SK-N-MC (cell line): ENCODE measurements at regions not wholly inside any gene's neighbourhood (a gene's known extent, or its start where the extent isn't known, plus 50 kb on each side); places are given as distances from the start of the nearest gene placed in this dataset.

Experiments used
- DNase-seq: peaks from one replicate; pipeline ENCODE4 v3.0.0-alpha.2; 2011; ENCODE audit warnings: low read depth, low spot score
- H3K27ac ChIP-seq: fragments of 200-600 bp; sonication (generic); 2 replicates; pipeline ENCODE4 v1.5.1; 2016; ENCODE audit warnings: mixed run types
- H3K36me3 ChIP-seq: fragments of 200-600 bp; sonication (generic); 2 replicates; pipeline ENCODE4 v1.6.1; 2017; ENCODE audit warnings: antibody characterized with exemption, low read length, mixed read lengths; ENCODE audit not compliant: insufficient read depth
- H3K4me3 ChIP-seq: fragments of 200-600 bp; sonication (generic); 2 replicates; pipeline ENCODE4 v1.5.1; 2016
- H3K9ac ChIP-seq: fragments of 200-600 bp; sonication (generic); 2 replicates; pipeline ENCODE4 v1.8.0; 2017; ENCODE audit warnings: mixed run types, mixed read lengths; ENCODE audit not compliant: insufficient read length
- H3K9me3 ChIP-seq: fragments of 200-600 bp; sonication (generic); 2 replicates; pipeline ENCODE4 v1.6.1; 2017; ENCODE audit warnings: low read depth, mild to moderate bottlenecking, antibody characterized with exemption, low read length, moderate library complexity, mixed read lengths
- EZH2 ChIP-seq: fragments of 200-600 bp; sonication (generic); IDR thresholded peaks from one replicate; pipeline ENCODE4 v1.6.1; 2017; ENCODE audit warnings: antibody characterized with exemption
- FOXP2 ChIP-seq: optimal IDR thresholded peaks from 2 replicates; pipeline ENCODE3; 2011; ENCODE audit warnings: mild to moderate bottlenecking, moderate library complexity; ENCODE audit not compliant: insufficient read depth; ENCODE audit errors: extremely low read length, control extremely low read depth
- POLR2AphosphoS5 ChIP-seq: IDR thresholded peaks from 2 replicates; pipeline ENCODE4 v1.6.1; 2012; ENCODE audit warnings: mild to moderate bottlenecking, low read depth, low read length, borderline replicate concordance

DNA sequence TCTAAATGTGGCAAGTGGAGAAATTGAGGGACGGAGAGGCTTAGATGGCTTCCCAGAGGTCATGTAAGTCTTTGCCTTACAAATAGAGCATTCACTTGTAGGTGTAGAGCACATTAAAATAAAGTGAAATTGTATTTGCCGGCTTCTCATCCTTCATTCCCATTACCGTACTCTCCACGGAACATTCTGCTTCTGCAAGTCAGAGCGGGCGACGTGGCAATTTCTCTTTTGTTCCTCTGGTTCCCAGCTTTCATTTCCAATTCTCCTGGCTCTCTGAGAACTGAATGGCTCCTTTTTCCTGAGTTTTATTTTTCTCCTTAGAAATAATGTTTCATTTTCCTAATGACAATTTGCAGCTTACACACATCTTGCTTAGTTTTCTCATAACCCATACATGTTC lies 51.3 kb upstream of the PFKP start:
- no peak overlapping the region for H3K27ac ChIP-seq
- no peak for TF ChIP-seq POLR2AphosphoS5
- no peak for TF ChIP-seq FOXP2
- TF ChIP-seq EZH2: no peak
- DNase-seq: no peak
- no peak overlapping the region for H3K4me3 ChIP-seq
- no peaks in the 10 kb centered on the region for H3K36me3 ChIP-seq
- H3K9ac ChIP-seq: no peak overlapping the region
- no peaks in the 10 kb centered on the region for H3K9me3 ChIP-seq

DNA sequence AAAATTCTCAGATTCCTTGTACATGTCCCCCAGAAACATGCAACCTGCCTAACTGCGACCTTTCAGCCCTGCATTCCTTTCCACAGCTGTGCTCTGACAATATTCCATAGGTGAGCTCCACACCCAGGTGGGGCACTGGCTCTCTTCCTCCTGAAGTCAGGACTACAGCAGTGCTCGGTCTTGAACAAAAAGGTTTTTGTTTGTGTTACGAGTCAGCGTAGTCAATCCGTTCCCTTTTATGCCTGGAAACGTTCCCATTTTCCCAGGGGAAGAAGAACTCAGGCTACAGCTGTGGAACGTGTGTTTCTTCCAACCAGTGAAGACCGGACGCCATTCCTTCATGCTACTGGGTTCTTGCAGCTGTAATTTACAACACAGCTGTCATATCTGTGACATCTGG lies 52.4 kb upstream of the PFKP start:
- Histone ChIP-seq H3K4me3 (no peak overlapping the region), H3K9me3 (no peaks in the 10 kb centered on the region), H3K9ac (no peak overlapping the region), H3K27ac (no peak overlapping the region), H3K36me3 (no peaks in the 10 kb centered on the region)
- DNase-seq: no peak
- TF ChIP-seq POLR2AphosphoS5 (no peak), FOXP2 (no peak), EZH2 (no peak)

DNA sequence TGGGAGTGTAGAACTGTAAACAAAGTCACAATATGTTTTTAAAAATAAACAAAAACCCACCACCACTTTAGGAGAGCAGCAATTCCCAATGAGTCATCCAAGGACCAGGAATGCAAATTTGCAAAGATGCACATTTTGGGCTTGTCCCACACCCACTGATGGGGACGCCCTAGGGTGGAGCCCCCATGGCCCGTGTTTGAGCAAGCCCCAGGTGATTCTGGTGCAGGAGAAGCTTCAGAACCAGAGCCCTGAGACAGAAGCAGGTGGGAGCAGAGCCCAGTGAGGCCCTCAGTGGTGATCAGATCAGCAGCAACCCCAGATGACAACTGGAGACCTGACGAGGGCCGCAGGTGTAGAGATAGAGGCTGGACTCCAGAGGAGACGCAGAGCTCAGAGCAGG lies 55.1 kb upstream of the PFKP start:
- Histone ChIP-seq H3K9me3 (no peaks in the 10 kb centered on the region), H3K9ac (no peak overlapping the region), H3K27ac (no peak overlapping the region), H3K36me3 (no peaks in the 10 kb centered on the region), H3K4me3 (no peak overlapping the region)
- TF ChIP-seq POLR2AphosphoS5 (no peak), FOXP2 (no peak), EZH2 (no peak)
- DNase-seq: no peak

- H3K4me3 ChIP-seq: no peak overlapping the region
- no peak overlapping the region for H3K9ac ChIP-seq
- no peak for TF ChIP-seq EZH2
- TF ChIP-seq FOXP2: no peak
- no peak for TF ChIP-seq POLR2AphosphoS5
- DNase-seq: no peak
- H3K9me3 ChIP-seq: no peaks in the 10 kb centered on the region
- no peak overlapping the region for H3K27ac ChIP-seq
- no peaks in the 10 kb centered on the region for H3K36me3 ChIP-seq
Measured at GRCh38 chr10:3010816-3011460, 56.4 kb upstream of the PFKP start.

- Histone ChIP-seq H3K9ac (no peak overlapping the region), H3K4me3 (no peak overlapping the region), H3K36me3 (no peaks in the 10 kb centered on the region), H3K27ac (no peak overlapping the region), H3K9me3 (no peaks in the 10 kb centered on the region)
- TF ChIP-seq POLR2AphosphoS5 (no peak), EZH2 (no peak), FOXP2 (no peak)
- DNase-seq: no peak
Measured at GRCh38 chr10:3010334-3010733, 57.0 kb upstream of the PFKP start.

GRCh38 chr10:3009341-3009740 lies 58.0 kb upstream of the PFKP start:
- no peaks in the 10 kb centered on the region for H3K9me3 ChIP-seq
- no peaks in the 10 kb centered on the region for H3K36me3 ChIP-seq
- TF ChIP-seq FOXP2 (no peak), EZH2 (no peak)
- H3K4me3 ChIP-seq: no peak overlapping the region
- H3K27ac ChIP-seq: no peak overlapping the region
- DNase-seq: no peak
- no peak overlapping the region for H3K9ac ChIP-seq

GRCh38 chr10:3008518-3009195 lies 58.7 kb upstream of the PFKP start:
- no peak for DNase-seq
- no peak overlapping the region for H3K9ac ChIP-seq
- TF ChIP-seq FOXP2: no peak
- no peak for TF ChIP-seq EZH2
- no peak overlapping the region for H3K4me3 ChIP-seq
- no peak overlapping the region for H3K27ac ChIP-seq
- H3K36me3 ChIP-seq: no peaks in the 10 kb centered on the region
- no peaks in the 10 kb centered on the region for H3K9me3 ChIP-seq

- Histone ChIP-seq H3K9ac (no peak overlapping the region), H3K36me3 (no peaks in the 10 kb centered on the region), H3K9me3 (no peaks in the 10 kb centered on the region), H3K4me3 (no peak overlapping the region), H3K27ac (no peak overlapping the region)
- no peak for DNase-seq
- TF ChIP-seq EZH2 (no peak), POLR2AphosphoS5 (no peak), FOXP2 (no peak)
Measured at GRCh38 chr10:3006607-3007006, 60.7 kb upstream of the PFKP start.

DNA sequence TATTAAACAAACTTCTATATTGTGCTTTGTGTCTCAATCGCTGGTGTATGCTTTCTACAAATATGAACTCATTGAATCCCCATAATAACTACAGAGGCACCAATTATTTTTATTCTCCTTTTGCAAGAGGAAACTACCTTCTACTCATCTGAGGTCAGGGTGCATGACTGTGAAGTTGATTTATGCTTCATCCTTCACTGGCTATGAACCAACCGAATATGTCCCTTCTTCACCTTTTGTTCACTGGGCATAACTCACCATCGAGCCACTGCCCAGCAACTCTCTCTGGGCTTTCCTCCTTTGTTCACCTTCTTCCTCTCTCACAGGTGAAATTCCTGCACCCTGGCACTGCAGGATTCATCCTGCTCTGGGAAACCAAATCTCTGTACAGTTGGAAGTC lies 61.3 kb upstream of the PFKP start:
- Histone ChIP-seq H3K9ac (no peak overlapping the region), H3K27ac (no peak overlapping the region), H3K4me3 (no peak overlapping the region), H3K36me3 (no peaks in the 10 kb centered on the region), H3K9me3 (no peaks in the 10 kb centered on the region)
- TF ChIP-seq EZH2 (no peak), POLR2AphosphoS5 (no peak), FOXP2 (no peak)
- no peak for DNase-seq
